ENCODE measurements at regions not wholly inside any gene's neighbourhood (a gene's known extent, or its start where the extent isn't known, plus 50 kb on each side); places are given as distances from the start of the nearest gene placed in this dataset.

- Mint-ChIP-seq H3K9me3 (peaks cover 0 to 31% (median 10%) of the 10 kb centered on the region in 9 donors), H3K4me1 (no peaks in the 10 kb centered on the region), H3K36me3 (no peaks in the 10 kb centered on the region), H3K27me3 (no peaks in the 10 kb centered on the region), H3K4me3 (no peak overlapping the region), H3K27ac (no peak overlapping the region)
- POLR2A ChIA-PET = no interaction called here
- ATAC-seq (no peak), DNase-seq (no peak)
Observed at GRCh38 chr16:76791151-76791550, 399.8 kb upstream of the MON1B start.

- Mint-ChIP-seq H3K27ac (no peak overlapping the region), H3K4me1 (no peaks in the 10 kb centered on the region), H3K36me3 (no peaks in the 10 kb centered on the region), H3K27me3 (no peaks in the 10 kb centered on the region), H3K9me3 (peaks cover 0 to 21% (median 7%) of the 10 kb centered on the region in 9 donors), H3K4me3 (no peak overlapping the region)
- ATAC-seq (no peak), DNase-seq (no peak)
- POLR2A ChIA-PET = no interaction called here
Observed at GRCh38 chr16:76796416-76796815, 394.6 kb upstream of the MON1B start.

DNA sequence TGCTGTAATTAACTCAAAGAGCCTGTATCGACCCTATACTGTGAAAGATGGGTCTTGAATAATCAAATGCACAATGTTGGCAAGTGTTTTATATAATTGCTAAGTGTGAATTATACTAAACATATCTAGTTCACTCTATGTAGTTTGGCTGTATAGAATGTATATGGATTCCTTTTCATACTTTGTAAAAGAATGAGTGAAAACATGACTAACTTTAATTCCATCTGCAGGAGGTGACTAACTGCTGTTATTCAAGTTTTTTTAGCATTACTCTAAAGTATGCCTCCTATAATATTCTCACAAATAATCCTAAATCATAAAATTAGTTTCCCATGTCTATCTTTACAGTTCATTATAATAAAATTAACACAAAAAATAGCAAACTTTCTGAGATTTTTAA, 394.0 kb upstream of the MON1B start:
- DNase-seq = no peak
- no peaks in the 10 kb centered on the region for H3K4me1 Mint-ChIP-seq
- no peaks in the 10 kb centered on the region for H3K27me3 Mint-ChIP-seq
- H3K36me3 Mint-ChIP-seq = no peaks in the 10 kb centered on the region
- peaks cover 0 to 21% (median 10%) of the 10 kb centered on the region in 9 donors for H3K9me3 Mint-ChIP-seq
- no peak for ATAC-seq
- POLR2A ChIA-PET = no interaction called here
- H3K4me3 Mint-ChIP-seq = no peak overlapping the region
- no peak overlapping the region for H3K27ac Mint-ChIP-seq

- no peaks in the 10 kb centered on the region for H3K4me1 Mint-ChIP-seq
- H3K27ac Mint-ChIP-seq = no peak overlapping the region
- H3K9me3 Mint-ChIP-seq = peaks cover 0 to 21% (median 11%) of the 10 kb centered on the region in 9 donors
- ATAC-seq (no peak), DNase-seq (no peak)
- POLR2A ChIA-PET = no interaction called here
- no peaks in the 10 kb centered on the region for H3K27me3 Mint-ChIP-seq
- H3K4me3 Mint-ChIP-seq = no peak overlapping the region
- H3K36me3 Mint-ChIP-seq = no peaks in the 10 kb centered on the region
Observed at GRCh38 chr16:76797457-76797856, 393.5 kb upstream of the MON1B start.

GRCh38 chr16:76800196-76800595, 390.8 kb upstream of the MON1B start:
- H3K4me1 Mint-ChIP-seq = no peaks in the 10 kb centered on the region
- H3K4me3 Mint-ChIP-seq = no peak overlapping the region
- H3K27me3 Mint-ChIP-seq = no peaks in the 10 kb centered on the region
- H3K27ac Mint-ChIP-seq = no peak overlapping the region
- DNase-seq = no peak
- H3K9me3 Mint-ChIP-seq = peaks cover 0 to 15% (median 8%) of the 10 kb centered on the region in 9 donors
- ATAC-seq = no peak
- POLR2A ChIA-PET = no interaction called here
- H3K36me3 Mint-ChIP-seq = no peaks in the 10 kb centered on the region

GRCh38 chr16:76801357-76801756, 389.6 kb upstream of the MON1B start:
- Mint-ChIP-seq H3K4me1 (no peaks in the 10 kb centered on the region), H3K4me3 (no peak overlapping the region), H3K27ac (no peak overlapping the region), H3K27me3 (no peaks in the 10 kb centered on the region), H3K9me3 (peaks cover 0 to 17% (median 8%) of the 10 kb centered on the region in 9 donors), H3K36me3 (no peaks in the 10 kb centered on the region)
- ATAC-seq (no peak), DNase-seq (no peak)
- POLR2A ChIA-PET = no interaction called here

DNA sequence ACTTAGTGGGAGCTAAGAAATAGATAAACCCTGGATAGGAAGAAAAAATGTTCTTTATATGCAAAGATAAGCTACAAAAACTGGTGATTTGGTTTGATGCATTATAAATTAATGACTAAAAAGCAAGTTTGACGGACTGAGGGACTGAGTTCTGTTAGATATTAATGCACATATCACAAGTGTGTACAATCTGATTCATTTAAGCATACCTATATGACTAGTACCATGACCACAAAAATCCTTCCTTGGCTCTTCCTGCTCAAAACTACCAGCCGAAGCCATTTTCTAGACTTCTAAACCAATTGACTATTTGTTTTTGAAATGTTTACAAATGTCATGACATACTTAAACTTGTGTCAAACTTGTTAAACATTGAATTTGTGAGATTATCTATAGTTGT, 374.5 kb upstream of the MON1B start:
- Mint-ChIP-seq H3K27me3 (peaks cover 0 to 1% (median 0%) of the 10 kb centered on the region in 5 donors), H3K36me3 (peaks cover 0 to 5% (median 0%) of the 10 kb centered on the region in 3 donors), H3K9me3 (peaks cover 0 to 27% (median 8%) of the 10 kb centered on the region in 9 donors), H3K4me3 (no peak overlapping the region), H3K4me1 (no peaks in the 10 kb centered on the region), H3K27ac (no peak overlapping the region)
- POLR2A ChIA-PET = no interaction called here
- DNase-seq (no peak), ATAC-seq (no peak)

- Mint-ChIP-seq H3K4me3 (no peak overlapping the region), H3K4me1 (no peaks in the 10 kb centered on the region), H3K9me3 (peaks cover 0 to 13% (median 4%) of the 10 kb centered on the region in 9 donors), H3K27ac (no peak overlapping the region), H3K27me3 (peaks cover 0 to 1% (median 0%) of the 10 kb centered on the region in 5 donors), H3K36me3 (peaks cover 0 to 5% (median 0%) of the 10 kb centered on the region in 3 donors)
- ATAC-seq (no peak), DNase-seq (no peak)
- POLR2A ChIA-PET = no interaction called here
Observed at GRCh38 chr16:76818606-76819181, 372.3 kb upstream of the MON1B start.

GRCh38 chr16:76819226-76819916, 371.6 kb upstream of the MON1B start:
- no peak overlapping the region for H3K4me3 Mint-ChIP-seq
- peaks cover 0 to 13% (median 5%) of the 10 kb centered on the region in 9 donors for H3K9me3 Mint-ChIP-seq
- H3K27me3 Mint-ChIP-seq = peaks cover 0 to 1% (median 0%) of the 10 kb centered on the region in 5 donors
- peaks cover 0 to 5% (median 0%) of the 10 kb centered on the region in 3 donors for H3K36me3 Mint-ChIP-seq
- no peak overlapping the region for H3K27ac Mint-ChIP-seq
- DNase-seq (no peak), ATAC-seq (no peak)
- POLR2A ChIA-PET = no interaction called here
- no peaks in the 10 kb centered on the region for H3K4me1 Mint-ChIP-seq

- Mint-ChIP-seq H3K4me3 (no peak overlapping the region), H3K9me3 (peaks cover 0 to 12% (median 4%) of the 10 kb centered on the region in 9 donors), H3K27ac (no peak overlapping the region), H3K27me3 (peaks cover 0 to 2% (median 0%) of the 10 kb centered on the region in 5 donors), H3K4me1 (no peaks in the 10 kb centered on the region), H3K36me3 (no peaks in the 10 kb centered on the region)
- POLR2A ChIA-PET = no interaction called here
- no peak for ATAC-seq
- DNase-seq = no peak
Observed at GRCh38 chr16:76824221-76824620, 366.8 kb upstream of the MON1B start.

GRCh38 chr16:76824791-76825190, 366.2 kb upstream of the MON1B start:
- Mint-ChIP-seq H3K4me1 (no peaks in the 10 kb centered on the region), H3K4me3 (no peak overlapping the region), H3K27me3 (peaks cover 0 to 2% (median 0%) of the 10 kb centered on the region in 5 donors), H3K9me3 (peaks cover 0 to 16% (median 8%) of the 10 kb centered on the region in 9 donors), H3K36me3 (no peaks in the 10 kb centered on the region), H3K27ac (no peak overlapping the region)
- POLR2A ChIA-PET = no interaction called here
- ATAC-seq (no peak), DNase-seq (no peak)

DNA sequence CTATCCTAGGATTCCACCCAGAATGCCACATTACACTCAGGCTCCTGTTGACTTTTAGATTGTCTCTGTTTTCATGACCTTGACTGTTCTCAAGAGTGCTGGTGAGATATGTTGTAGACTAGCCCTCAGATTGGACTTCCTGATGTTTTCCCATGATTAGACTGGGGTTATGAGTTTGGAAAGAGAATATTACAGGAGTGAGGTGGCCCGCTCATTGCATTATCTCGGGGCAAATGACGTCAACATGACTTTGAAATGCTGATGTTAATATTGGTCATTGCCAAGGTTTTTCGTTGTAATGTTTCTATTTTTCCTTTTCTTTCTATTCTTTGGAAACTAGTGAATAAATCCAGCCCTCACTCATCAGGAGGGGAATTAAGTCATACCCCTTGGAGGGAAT, 355.7 kb upstream of the MON1B start:
- Mint-ChIP-seq H3K4me3 (no peak overlapping the region), H3K9me3 (peaks cover 4 to 23% (median 9%) of the 10 kb centered on the region in 9 donors), H3K27ac (no peak overlapping the region), H3K4me1 (no peaks in the 10 kb centered on the region), H3K36me3 (peaks cover 0 to 5% (median 0%) of the 10 kb centered on the region in 3 donors), H3K27me3 (no peaks in the 10 kb centered on the region)
- POLR2A ChIA-PET = no interaction called here
- ATAC-seq (no peak), DNase-seq (no peak)

DNA sequence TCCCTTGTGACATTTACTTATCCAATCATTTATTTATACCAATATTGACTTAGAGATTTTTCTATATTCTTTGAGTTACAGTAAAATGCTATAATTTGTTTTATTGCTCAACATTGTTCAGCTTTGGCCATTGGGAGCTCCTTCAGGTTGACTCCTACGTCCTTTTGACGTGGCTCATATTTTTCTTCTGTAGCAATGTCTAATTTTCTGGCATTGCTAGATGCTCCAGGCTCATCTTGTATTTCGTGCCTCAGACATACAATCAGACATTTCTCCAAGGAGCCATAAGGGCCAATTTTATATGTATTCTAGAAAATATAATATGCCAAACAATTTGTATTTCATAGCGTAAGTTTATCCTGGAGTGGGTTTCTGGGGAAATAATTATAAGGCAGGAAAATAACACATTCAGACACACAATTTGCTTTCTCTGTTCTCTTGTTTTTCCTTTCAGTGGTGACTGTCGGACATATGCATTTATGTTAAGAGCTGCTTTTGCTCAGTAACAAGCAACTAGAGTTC, 355.1 kb upstream of the MON1B start:
- Mint-ChIP-seq H3K36me3 (peaks cover 0 to 5% (median 0%) of the 10 kb centered on the region in 3 donors), H3K4me1 (no peaks in the 10 kb centered on the region), H3K9me3 (peaks cover 4 to 23% (median 9%) of the 10 kb centered on the region in 9 donors), H3K27ac (no peak overlapping the region), H3K27me3 (no peaks in the 10 kb centered on the region), H3K4me3 (no peak overlapping the region)
- DNase-seq = no peak
- no peak for ATAC-seq
- POLR2A ChIA-PET = no interaction called here
